ENCODE measurements at regions not wholly inside any gene's neighbourhood (a gene's known extent, or its start where the extent isn't known, plus 50 kb on each side); places are given as distances from the start of the nearest gene placed in this dataset.

- no peak for TF ChIP-seq POLR2A (IDR thresholded peaks at IDR 0.05; ENCODE audit: extremely low read depth, insufficient read length)
- TF ChIP-seq CTCF (IDR thresholded peaks at IDR 0.05; ENCODE audit: low read depth, low read length) = no peak
- no peak for TF ChIP-seq MYC (IDR thresholded peaks at IDR 0.05; ENCODE audit: low read depth, low read length)
Measured at GRCh38 chr9:89843591-89843990, 238.8 kb downstream of the GADD45G start.
